Femur (tissue), 1 donor: ENCODE measurements at regions not wholly inside any gene's neighbourhood (a gene's known extent, or its start where the extent isn't known, plus 50 kb on each side); places are given as distances from the start of the nearest gene placed in this dataset.
A peak's percentile ranks its signal among the peaks of the same experiment; 100 is the strongest.

Source experiments
- DNase-seq: peaks from one replicate; pipeline ENCODE4 v3.0.0-alpha.2; 2017

GRCh38 chr7:46393142-46393541 lies 472.1 kb upstream of the IGFBP3 start:
- DNase-seq: no peak

- peak; percentile 61 for DNase-seq
These were observed 470.4 kb upstream of the IGFBP3 start for GRCh38 chr7:46391231-46392201.

- no peak for DNase-seq
These were observed 469.0 kb upstream of the IGFBP3 start for GRCh38 chr7:46390042-46390441.

DNA sequence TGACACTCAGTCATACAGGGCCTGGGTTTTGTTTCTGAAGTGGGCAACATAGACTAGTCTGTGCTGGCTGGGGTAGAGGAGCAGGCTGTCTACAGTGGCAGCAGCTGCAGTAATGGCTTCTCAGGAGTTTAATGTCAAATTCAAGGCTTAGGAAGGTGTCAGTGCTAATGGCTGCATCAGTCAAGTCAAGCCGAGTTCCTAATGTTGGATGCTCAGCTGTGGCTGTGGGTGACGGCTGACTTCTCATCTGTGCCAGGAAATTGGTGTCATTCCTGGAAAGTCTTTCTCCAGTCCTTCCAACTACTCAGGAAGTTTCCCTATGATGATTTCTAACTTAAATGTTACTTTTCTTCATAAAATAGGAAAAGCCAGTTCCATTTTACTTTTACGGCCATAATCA lies 468.1 kb upstream of the IGFBP3 start:
- DNase-seq: no peak

- no peak for DNase-seq
These were observed 466.6 kb upstream of the IGFBP3 start for GRCh38 chr7:46387646-46388045.

DNA sequence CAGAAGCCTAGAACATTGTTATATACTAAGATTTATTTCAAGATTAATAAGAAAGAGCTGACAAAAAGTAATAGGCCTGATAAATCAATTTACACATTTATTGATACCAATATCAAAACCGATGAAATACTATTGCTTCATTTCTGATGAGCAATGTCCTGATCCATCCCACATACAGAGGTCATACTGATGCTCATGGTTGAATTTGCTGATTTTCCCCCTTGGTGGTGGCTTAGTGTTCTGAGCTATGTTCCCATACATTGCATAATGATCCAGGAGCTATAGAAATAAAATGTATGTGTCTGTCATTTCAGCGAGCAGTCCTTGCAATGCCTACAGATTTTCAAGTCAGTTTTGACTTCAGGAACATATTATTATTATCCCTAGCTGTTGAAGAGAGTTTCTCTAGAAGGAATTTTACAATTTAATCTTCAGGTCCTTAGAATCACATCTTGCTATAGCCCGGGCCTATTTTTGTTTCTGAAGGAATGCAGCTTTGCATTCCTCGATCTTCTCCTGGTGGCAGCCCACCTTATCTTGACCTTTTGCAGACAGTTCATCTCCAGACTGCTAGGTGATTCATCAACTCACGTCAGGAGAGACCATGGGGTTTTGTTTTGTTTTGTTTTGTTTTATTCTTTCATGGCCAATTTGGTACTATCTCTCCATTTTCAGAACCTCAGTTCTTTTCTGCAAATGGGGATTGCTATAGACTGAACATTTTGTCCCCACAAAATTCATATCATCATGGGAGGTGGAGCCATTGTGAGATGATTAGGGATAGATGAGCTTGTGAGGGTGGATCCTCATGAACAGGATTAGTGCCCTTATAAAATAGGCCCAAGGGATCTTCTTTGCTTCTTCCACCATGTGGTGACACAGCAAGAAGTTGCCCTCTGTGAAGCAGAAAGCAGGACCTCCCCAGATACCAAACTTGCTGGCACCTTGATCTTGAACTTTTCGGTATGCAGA lies 465.6 kb upstream of the IGFBP3 start:
- DNase-seq: no peak

GRCh38 chr7:46385662-46386309 lies 464.7 kb upstream of the IGFBP3 start:
- DNase-seq: no peak

DNA sequence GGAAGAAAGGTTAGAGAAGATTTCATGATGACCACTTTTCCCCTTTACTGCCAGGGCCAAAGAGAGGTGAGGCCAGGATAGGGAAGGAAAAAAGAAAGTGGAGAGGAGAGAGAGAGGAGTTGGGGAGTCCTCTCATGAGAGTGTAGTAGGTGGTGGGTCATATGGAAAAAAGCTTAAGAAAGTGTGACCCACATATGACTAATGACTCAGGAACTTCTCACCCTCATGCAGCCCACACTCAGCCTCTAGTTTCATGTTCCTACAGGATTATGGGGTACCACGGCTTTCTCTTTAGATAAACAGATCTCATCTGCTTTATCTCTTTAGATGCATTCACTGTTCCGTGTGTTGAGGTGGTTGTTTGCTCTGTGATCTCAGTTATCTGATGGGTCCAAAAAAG lies 462.5 kb upstream of the IGFBP3 start:
- DNase-seq: no peak

DNA sequence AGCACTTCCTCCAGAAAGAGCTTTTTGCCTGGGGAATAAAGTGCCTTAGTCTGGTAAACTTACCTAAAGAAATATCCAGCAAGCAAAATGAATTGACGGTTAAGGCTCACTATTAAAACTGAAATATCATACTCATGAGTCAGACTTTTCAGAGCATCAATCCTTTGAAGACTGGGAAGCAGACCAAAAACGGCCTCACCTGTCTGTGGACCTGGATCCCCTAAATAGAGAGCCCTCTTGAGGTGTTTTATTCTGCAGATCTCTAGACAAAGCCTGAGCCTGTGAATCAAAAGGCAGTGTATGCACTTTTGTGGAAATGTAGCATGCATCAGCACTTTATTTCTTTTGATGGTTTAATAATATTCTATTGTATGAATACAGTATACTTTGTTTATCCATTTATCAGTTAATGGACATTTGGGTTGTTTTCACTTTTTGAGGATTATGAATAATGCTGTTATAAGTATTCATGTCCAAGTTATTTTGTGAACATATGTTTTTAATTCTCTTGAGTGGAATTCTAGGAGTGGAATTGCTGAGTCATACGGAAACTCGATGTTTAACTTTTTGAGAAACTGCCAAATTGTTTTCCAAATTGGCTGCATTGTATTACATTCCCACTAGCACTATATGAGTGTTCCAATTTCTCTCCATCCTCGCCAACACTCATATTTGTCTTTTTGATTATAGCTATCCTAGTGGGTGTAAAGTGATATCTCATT lies 449.0 kb upstream of the IGFBP3 start:
- no peak for DNase-seq

- DNase-seq: no peak
These were observed 447.8 kb upstream of the IGFBP3 start for GRCh38 chr7:46368871-46369270.

DNA sequence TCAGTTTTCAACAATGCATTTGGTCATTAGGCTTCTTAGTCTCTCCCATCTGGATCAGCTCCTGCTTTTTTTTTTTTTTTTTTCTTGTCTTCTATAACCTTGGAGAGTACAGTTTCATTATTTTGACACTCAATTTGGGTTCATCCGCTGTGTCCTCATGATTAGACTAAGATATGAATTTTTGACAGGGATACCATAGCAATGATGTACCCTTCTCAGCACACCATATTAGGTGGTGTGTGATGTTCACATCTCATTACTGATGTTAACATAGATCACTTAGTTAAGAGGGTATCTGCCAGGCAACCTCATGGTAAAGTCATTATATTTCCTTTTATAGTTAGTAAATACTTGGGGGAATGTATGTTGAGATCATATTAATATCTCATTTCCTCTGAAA lies 445.5 kb upstream of the IGFBP3 start:
- DNase-seq: no peak

DNA sequence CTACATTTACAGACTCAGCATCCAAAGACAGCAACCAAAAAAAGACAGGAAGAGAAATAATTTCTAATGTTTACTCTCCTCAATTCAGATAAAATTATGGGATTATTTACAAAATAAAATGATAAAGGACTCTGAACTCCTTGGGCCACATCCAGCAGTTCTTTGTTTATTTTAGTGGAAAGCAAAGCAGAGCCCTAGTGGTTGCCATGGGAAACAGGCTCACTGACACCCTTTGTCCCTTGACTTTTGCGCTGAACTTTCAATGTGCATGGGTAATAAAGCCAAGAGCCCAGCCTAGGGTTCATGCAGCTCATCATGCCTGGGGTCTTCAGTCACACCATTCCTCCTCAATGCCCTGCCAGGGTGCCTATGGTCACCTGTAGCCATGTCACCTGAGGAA lies 442.6 kb upstream of the IGFBP3 start:
- no peak for DNase-seq

GRCh38 chr7:46360811-46361210 lies 439.7 kb upstream of the IGFBP3 start:
- DNase-seq: no peak

DNA sequence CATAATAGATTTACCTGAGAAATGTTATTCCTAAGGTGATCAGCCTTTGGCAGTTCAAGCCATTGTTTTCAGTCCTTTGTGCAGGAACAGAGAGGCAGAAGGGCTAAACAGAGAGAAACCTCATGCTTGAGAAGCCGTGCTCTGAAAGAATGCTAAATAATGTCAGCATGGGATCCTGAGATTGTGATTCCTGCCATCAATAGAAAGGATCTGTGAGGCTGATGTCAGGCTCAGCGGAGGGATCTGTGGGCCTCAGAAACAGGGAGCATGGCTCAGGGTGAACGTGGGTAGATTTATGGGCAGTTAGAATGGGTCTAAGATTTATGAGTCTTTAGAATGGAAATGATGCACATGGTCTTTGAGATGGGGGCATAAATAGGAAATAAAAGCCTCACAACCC lies 439.2 kb upstream of the IGFBP3 start:
- DNase-seq: no peak

- no peak for DNase-seq
These were observed 436.8 kb upstream of the IGFBP3 start for GRCh38 chr7:46357851-46358250.

GRCh38 chr7:46357290-46357689 lies 436.2 kb upstream of the IGFBP3 start:
- no peak for DNase-seq

DNA sequence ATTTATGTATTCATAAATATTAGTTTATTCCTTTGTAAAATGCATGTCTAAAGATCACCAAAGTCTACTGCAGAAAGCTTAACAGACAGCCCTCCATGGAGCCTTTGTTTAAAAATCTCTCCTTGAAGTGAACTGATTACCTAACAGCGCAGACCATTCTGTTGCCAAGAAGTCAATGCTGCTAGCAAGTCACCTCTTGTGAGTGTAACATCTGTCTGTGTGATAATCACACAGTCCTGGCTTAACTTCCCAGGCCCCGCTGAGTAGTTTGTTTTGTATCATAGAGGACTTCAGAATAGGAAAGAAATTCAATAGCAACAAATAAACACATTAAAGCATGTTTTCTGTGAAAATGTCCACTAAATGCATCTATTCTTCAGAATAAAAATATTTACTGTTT lies 435.3 kb upstream of the IGFBP3 start:
- no peak for DNase-seq

- no peak for DNase-seq
These were observed 434.3 kb upstream of the IGFBP3 start for GRCh38 chr7:46355331-46355730.

DNA sequence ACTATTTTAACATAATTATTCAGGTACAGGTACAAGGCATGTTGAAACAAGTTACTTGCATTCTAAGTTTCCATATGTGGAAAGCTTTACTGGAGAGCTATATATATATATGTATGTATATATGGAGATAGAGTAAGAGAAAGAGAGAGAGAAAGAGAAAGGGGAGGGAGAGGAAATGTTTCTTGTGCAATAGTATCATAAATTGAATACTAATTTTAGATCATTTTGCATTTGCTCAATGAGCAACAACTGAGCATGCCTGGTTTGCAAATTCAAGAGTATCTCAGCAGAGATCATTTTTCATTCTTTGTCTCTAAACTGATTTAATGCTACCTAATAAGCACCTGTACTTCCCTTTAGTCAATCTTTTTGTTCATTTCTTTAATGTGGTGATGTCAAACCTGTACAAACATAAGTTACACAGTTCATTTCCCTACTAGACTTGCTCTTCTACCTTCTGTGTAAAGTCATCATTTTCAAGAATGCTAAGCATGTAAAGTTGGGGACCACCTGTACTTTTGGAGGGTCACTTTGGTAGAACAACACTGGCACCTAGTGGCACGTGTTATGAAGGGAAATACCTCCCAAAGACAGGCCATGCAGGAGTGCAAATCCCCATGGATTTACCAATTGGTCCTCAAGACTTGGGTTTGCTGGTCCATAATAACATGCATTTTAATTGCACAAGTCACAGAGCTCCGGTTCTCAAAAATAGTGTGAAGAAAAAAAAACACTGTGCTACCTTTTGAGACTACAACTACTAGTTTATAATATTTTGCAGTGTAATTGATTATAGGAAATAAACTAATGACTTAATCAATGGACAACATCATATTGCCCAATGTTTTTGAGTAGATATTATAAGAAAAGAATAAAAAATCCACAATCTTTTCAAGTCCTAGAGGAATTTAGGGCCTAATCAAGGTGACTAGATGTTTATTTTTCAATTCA lies 431.2 kb upstream of the IGFBP3 start:
- peak; percentile 44 for DNase-seq

GRCh38 chr7:46349490-46349889 lies 428.4 kb upstream of the IGFBP3 start:
- no peak for DNase-seq

DNA sequence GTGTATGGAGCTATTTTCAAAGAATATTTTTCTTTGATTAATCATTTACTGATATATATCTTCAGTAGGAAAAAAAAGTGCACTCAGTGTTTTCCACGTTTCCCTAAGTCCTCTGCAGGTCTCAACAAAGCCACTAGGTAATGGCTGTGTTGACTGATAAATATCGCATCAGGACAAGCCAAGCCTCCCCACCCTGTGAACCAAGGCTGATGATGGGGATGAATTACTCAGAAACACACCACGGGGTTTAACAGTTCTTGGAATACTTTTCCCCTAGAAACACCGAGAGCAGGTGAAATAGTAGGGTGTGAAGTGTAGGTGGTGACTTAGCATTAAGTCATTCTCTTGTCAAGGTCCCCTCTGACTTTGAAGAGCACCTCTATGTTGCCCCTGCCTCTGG lies 423.5 kb upstream of the IGFBP3 start:
- DNase-seq: no peak
